Osteocyte (in vitro differentiated cells): ENCODE measurements at regions not wholly inside any gene's neighbourhood (a gene's known extent, or its start where the extent isn't known, plus 50 kb on each side); places are given as distances from the start of the nearest gene placed in this dataset.

Experiments used
- DNase-seq: peaks from one replicate; pipeline ENCODE4 v3.0.0; 2021; ENCODE audit warnings: mixed read lengths; ENCODE audit not compliant: unreplicated experiment; ENCODE audit errors: extremely low spot score
- H3K27ac Mint-ChIP-seq: one replicate; pipeline ENCODE4 v1.8.0; 2021; ENCODE audit warnings: mild to moderate bottlenecking, mixed read lengths; ENCODE audit not compliant: unreplicated experiment
- H3K27me3 Mint-ChIP-seq: one replicate; pipeline ENCODE4 v1.8.0; 2021; ENCODE audit warnings: mixed read lengths; ENCODE audit not compliant: unreplicated experiment
- H3K36me3 Mint-ChIP-seq: one replicate; pipeline ENCODE4 v1.8.0; 2021; ENCODE audit warnings: mixed read lengths; ENCODE audit not compliant: unreplicated experiment
- H3K4me1 Mint-ChIP-seq: one replicate; pipeline ENCODE4 v1.8.0; 2021; ENCODE audit warnings: mixed read lengths; ENCODE audit not compliant: unreplicated experiment
- H3K4me3 Mint-ChIP-seq: one replicate; pipeline ENCODE4 v1.8.0; 2021; ENCODE audit warnings: mild to moderate bottlenecking, moderate library complexity, mixed read lengths; ENCODE audit not compliant: unreplicated experiment
- H3K9me3 Mint-ChIP-seq: one replicate; pipeline ENCODE4 v1.8.0; 2021; ENCODE audit warnings: mixed read lengths; ENCODE audit not compliant: unreplicated experiment
- CTCF ChIP-seq: fragments of 200-600 bp; sonication (generic); IDR thresholded peaks from 2 replicates; pipeline ENCODE4 v1.5.0; 2021; ENCODE audit warnings: antibody characterized with exemption, mild to moderate bottlenecking, moderate library complexity

GRCh38 chr4:145333786-145334185, 147.9 kb upstream of the SMAD1 start:
- Mint-ChIP-seq H3K4me1 (no peaks in the 10 kb centered on the region), H3K9me3 (no peaks in the 10 kb centered on the region), H3K27ac (no peak overlapping the region), H3K36me3 (no peaks in the 10 kb centered on the region), H3K4me3 (no peak overlapping the region), H3K27me3 (peaks cover 3% of the 10 kb centered on the region)
- no peak for TF ChIP-seq CTCF
- DNase-seq: no peak

GRCh38 chr4:145326491-145326890, 146.1 kb upstream of the OTUD4 start:
- Mint-ChIP-seq H3K9me3 (peaks cover 4% of the 10 kb centered on the region), H3K4me1 (no peaks in the 10 kb centered on the region)

GRCh38 chr4:145324161-145324560, 143.8 kb upstream of the OTUD4 start:
- no peak for DNase-seq

More at GRCh38 chr4:145326491-145326890, 146.1 kb upstream of the OTUD4 start:
- H3K36me3 Mint-ChIP-seq: no peaks in the 10 kb centered on the region
- H3K27ac Mint-ChIP-seq: no peak overlapping the region
- DNase-seq: no peak
- H3K4me3 Mint-ChIP-seq: no peak overlapping the region
- TF ChIP-seq CTCF: no peak
- peaks cover 7% of the 10 kb centered on the region for H3K27me3 Mint-ChIP-seq

GRCh38 chr4:145320294-145320693, 139.9 kb upstream of the OTUD4 start:
- DNase-seq: no peak
- H3K4me3 Mint-ChIP-seq: no peak overlapping the region
- H3K9me3 Mint-ChIP-seq: no peaks in the 10 kb centered on the region
- H3K4me1 Mint-ChIP-seq: no peaks in the 10 kb centered on the region
- H3K27me3 Mint-ChIP-seq: peaks cover 3% of the 10 kb centered on the region
- no peak for TF ChIP-seq CTCF
- H3K36me3 Mint-ChIP-seq: no peaks in the 10 kb centered on the region
- no peak overlapping the region for H3K27ac Mint-ChIP-seq

More at GRCh38 chr4:145324161-145324560, 143.8 kb upstream of the OTUD4 start:
- Mint-ChIP-seq H3K4me1 (no peaks in the 10 kb centered on the region), H3K9me3 (peaks cover 4% of the 10 kb centered on the region), H3K4me3 (no peak overlapping the region), H3K36me3 (no peaks in the 10 kb centered on the region), H3K27me3 (peaks cover 7% of the 10 kb centered on the region), H3K27ac (no peak overlapping the region)
- no peak for TF ChIP-seq CTCF

- Mint-ChIP-seq H3K27me3 (peaks cover 3% of the 10 kb centered on the region), H3K9me3 (no peaks in the 10 kb centered on the region), H3K4me3 (no peak overlapping the region), H3K27ac (no peak overlapping the region), H3K4me1 (no peaks in the 10 kb centered on the region), H3K36me3 (no peaks in the 10 kb centered on the region)
- TF ChIP-seq CTCF: no peak
- no peak for DNase-seq
These were observed 139.4 kb upstream of the OTUD4 start for GRCh38 chr4:145319751-145320150.
